ENCODE measurements at regions not wholly inside any gene's neighbourhood (a gene's known extent, or its start where the extent isn't known, plus 50 kb on each side); places are given as distances from the start of the nearest gene placed in this dataset.

GRCh38 chr5:173667702-173668101 lies 51.3 kb upstream of the BOD1 start:
- CTCF ChIA-PET, result interaction anchor here (1.3 kb wide), 1 partner anchor 162 kb away, joined by 3 read pairs; no protein-coding TSS in a partner anchor
- H3K27me3 ChIP-seq (replicated peaks in 2 of 5; ENCODE audit: control insufficient read depth in 4 of 5, insufficient read depth in 5 of 5, low read length in 4 of 5), result no peaks in the 10 kb centered on the region
- no peak for DNase-seq
- 98% methylated on average over 7 of the region's 7 CpGs for WGBS (ENCODE audit: insufficient coverage)
- no peak overlapping the region for H3K27ac ChIP-seq (ENCODE audit: insufficient read depth in 1 of 2, low read depth in 1 of 2, low read length in 2 of 2, poor library complexity in 1 of 2, severe bottlenecking in 2 of 2)
- H3K36me3 ChIP-seq (ENCODE audit: control insufficient read depth in 4 of 4, insufficient read depth in 4 of 4, low read length in 3 of 4), result no peaks in the 10 kb centered on the region
- peaks cover 0 to 5% (median 0%) of the 10 kb centered on the region in 5 experiments for H3K9me3 ChIP-seq (ENCODE audit: control extremely low read depth in 1 of 5, control insufficient read depth in 4 of 5, insufficient read depth in 2 of 5, low read depth in 1 of 5, low read length in 4 of 5)
- peaks cover 10 to 18% (median 11%) of the 10 kb centered on the region in 4 experiments for H3K4me1 ChIP-seq (ENCODE audit: control extremely low read depth in 1 of 4, control insufficient read depth in 4 of 4, insufficient read depth in 4 of 4, low read length in 3 of 4)
- POLR2A ChIA-PET, result no interaction called here
- H3K4me3 ChIP-seq (ENCODE audit: control insufficient read depth in 1 of 7, extremely low read depth in 1 of 7, insufficient read depth in 4 of 7, low read depth in 2 of 7, low read length in 6 of 7), result no peak overlapping the region

DNA sequence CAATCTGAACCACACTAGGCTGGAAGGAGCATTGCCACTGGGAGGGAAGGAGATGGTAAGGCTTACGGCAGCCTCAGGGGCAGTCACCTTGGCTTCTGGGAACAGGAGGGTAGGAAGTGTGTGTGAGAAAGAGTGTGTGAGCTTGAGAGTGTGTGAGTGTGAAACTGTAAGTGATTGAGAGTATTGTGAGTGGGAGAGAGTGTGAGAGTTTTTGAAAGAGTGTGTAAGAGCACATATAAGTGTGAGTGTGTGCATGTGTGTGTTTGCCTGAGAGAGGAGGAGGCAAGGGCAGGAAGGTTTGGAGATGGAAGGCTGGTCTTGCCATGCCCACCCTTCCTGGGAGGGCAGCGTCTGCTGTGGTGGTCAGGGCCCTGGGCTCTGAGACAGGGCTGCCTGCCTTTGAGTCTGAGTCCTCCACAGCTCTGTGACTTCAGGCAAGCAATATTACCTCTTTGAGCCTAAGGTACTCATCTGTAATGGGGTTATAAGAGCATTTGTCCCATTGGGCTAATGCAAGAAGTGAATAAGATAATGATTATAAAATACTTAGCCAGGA lies 51.9 kb upstream of the BOD1 start:
- H3K36me3 ChIP-seq (ENCODE audit: control insufficient read depth in 4 of 4, insufficient read depth in 4 of 4, low read length in 3 of 4), result no peaks in the 10 kb centered on the region
- WGBS (ENCODE audit: insufficient coverage), result 100% methylated on average over 2 of the region's 2 CpGs
- CTCF ChIA-PET, result interaction anchor here (1.3 kb wide), 1 partner anchor 161 kb away, joined by 3 read pairs; no protein-coding TSS in a partner anchor
- no peak overlapping the region for H3K4me3 ChIP-seq (ENCODE audit: control insufficient read depth in 1 of 7, extremely low read depth in 1 of 7, insufficient read depth in 4 of 7, low read depth in 2 of 7, low read length in 6 of 7)
- no peak overlapping the region for H3K27ac ChIP-seq (ENCODE audit: insufficient read depth in 1 of 2, low read depth in 1 of 2, low read length in 2 of 2, poor library complexity in 1 of 2, severe bottlenecking in 2 of 2)
- POLR2A ChIA-PET, result no interaction called here
- no peak for DNase-seq
- peaks cover 0 to 5% (median 0%) of the 10 kb centered on the region in 5 experiments for H3K9me3 ChIP-seq (ENCODE audit: control extremely low read depth in 1 of 5, control insufficient read depth in 4 of 5, insufficient read depth in 2 of 5, low read depth in 1 of 5, low read length in 4 of 5)
- peaks cover 10 to 18% (median 11%) of the 10 kb centered on the region in 4 experiments for H3K4me1 ChIP-seq (ENCODE audit: control extremely low read depth in 1 of 4, control insufficient read depth in 4 of 4, insufficient read depth in 4 of 4, low read length in 3 of 4)
- H3K27me3 ChIP-seq (replicated peaks in 2 of 5; ENCODE audit: control insufficient read depth in 4 of 5, insufficient read depth in 5 of 5, low read length in 4 of 5), result no peaks in the 10 kb centered on the region

GRCh38 chr5:173668910-173669309 lies 52.5 kb upstream of the BOD1 start:
- Histone ChIP-seq H3K36me3 (ENCODE audit: control insufficient read depth in 4 of 4, insufficient read depth in 4 of 4, low read length in 3 of 4) (no peaks in the 10 kb centered on the region), H3K4me3 (ENCODE audit: control insufficient read depth in 1 of 7, extremely low read depth in 1 of 7, insufficient read depth in 4 of 7, low read depth in 2 of 7, low read length in 6 of 7) (no peak overlapping the region), H3K9me3 (ENCODE audit: control extremely low read depth in 1 of 5, control insufficient read depth in 4 of 5, insufficient read depth in 2 of 5, low read depth in 1 of 5, low read length in 4 of 5) (peaks cover 0 to 5% (median 0%) of the 10 kb centered on the region in 5 experiments), H3K4me1 (ENCODE audit: control extremely low read depth in 1 of 4, control insufficient read depth in 4 of 4, insufficient read depth in 4 of 4, low read length in 3 of 4) (peaks cover 5 to 12% (median 7%) of the 10 kb centered on the region in 4 experiments), H3K27ac (ENCODE audit: insufficient read depth in 1 of 2, low read depth in 1 of 2, low read length in 2 of 2, poor library complexity in 1 of 2, severe bottlenecking in 2 of 2) (no peak overlapping the region), H3K27me3 (replicated peaks in 2 of 5; ENCODE audit: control insufficient read depth in 4 of 5, insufficient read depth in 5 of 5, low read length in 4 of 5) (no peaks in the 10 kb centered on the region)
- ChIA-PET POLR2A (interaction anchor here (0.6 kb wide), 1 partner anchor 200 kb away, joined by 3 read pairs; no protein-coding TSS in a partner anchor), CTCF (interaction anchor here (1.2 to 1.3 kb wide), 2 partner anchors 161 to 256 kb away, joined by 3 read pairs; no protein-coding TSS in a partner anchor)
- no peak for DNase-seq
- WGBS (ENCODE audit: insufficient coverage), result 95% methylated on average over 4 of the region's 5 CpGs

GRCh38 chr5:173669483-173669882 lies 53.0 kb upstream of the BOD1 start:
- Histone ChIP-seq H3K9me3 (ENCODE audit: control extremely low read depth in 1 of 5, control insufficient read depth in 4 of 5, insufficient read depth in 2 of 5, low read depth in 1 of 5, low read length in 4 of 5) (peaks cover 0 to 5% (median 0%) of the 10 kb centered on the region in 5 experiments), H3K36me3 (ENCODE audit: control insufficient read depth in 4 of 4, insufficient read depth in 4 of 4, low read length in 3 of 4) (no peaks in the 10 kb centered on the region), H3K27me3 (replicated peaks in 2 of 5; ENCODE audit: control insufficient read depth in 4 of 5, insufficient read depth in 5 of 5, low read length in 4 of 5) (no peaks in the 10 kb centered on the region), H3K27ac (ENCODE audit: insufficient read depth in 1 of 2, low read depth in 1 of 2, low read length in 2 of 2, poor library complexity in 1 of 2, severe bottlenecking in 2 of 2) (no peak overlapping the region), H3K4me3 (ENCODE audit: control insufficient read depth in 1 of 7, extremely low read depth in 1 of 7, insufficient read depth in 4 of 7, low read depth in 2 of 7, low read length in 6 of 7) (no peak overlapping the region), H3K4me1 (ENCODE audit: control extremely low read depth in 1 of 4, control insufficient read depth in 4 of 4, insufficient read depth in 4 of 4, low read length in 3 of 4) (peaks cover 0 to 6% (median 3%) of the 10 kb centered on the region in 4 experiments)
- no peak for DNase-seq
- CTCF ChIA-PET, result interaction anchor here (1.1 to 1.2 kb wide), 2 partner anchors 248 to 256 kb away, joined by 3 read pairs; no protein-coding TSS in a partner anchor
- 90% methylated on average over 3 of the region's 3 CpGs for WGBS (ENCODE audit: insufficient coverage)
- POLR2A ChIA-PET, result interaction anchor here (0.6 kb wide), 1 partner anchor 200 kb away, joined by 3 read pairs; no protein-coding TSS in a partner anchor

DNA sequence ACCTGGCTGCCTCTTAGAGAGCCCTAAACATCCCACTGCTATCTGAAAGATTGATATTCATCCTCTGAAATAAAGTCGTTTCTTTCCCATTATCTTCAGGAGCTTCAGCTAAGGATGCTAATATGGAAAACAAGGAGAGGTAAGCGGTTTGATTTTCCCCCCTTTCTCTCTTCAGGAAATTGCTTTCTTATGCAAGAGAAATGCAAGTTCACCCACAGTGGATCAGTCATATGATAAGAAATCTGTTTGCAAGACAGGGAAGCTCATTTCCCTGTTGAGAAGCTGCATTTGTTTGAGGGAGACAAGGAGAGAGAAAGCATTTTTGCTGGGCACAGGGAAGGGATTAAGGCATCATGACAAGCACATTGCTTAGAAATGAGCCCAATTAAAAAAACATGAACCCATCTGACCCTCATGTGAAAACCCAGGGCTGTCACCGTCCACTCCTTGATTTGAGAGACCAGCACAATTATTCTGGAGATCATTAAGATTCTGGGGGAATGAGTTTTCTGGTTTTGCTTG lies 53.7 kb upstream of the BOD1 start:
- DNase-seq, result no peak

DNA sequence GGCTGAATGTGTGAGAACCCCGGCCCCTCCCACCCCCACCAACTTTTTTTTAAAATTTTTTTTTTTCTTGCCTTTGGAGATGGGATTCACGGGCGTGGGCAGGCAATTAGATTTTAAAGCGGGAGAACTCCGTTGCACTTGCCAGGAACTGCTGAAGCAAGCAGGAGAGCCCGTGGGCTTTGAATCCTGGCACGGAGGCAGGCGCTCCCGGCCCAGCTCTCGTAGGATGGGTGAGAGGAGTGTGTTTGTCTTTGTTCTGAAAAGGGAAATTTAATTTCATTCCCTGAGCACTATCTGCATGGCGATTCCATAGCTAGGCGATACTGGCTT lies 54.3 kb upstream of the BOD1 start:
- Histone ChIP-seq H3K9me3 (ENCODE audit: control extremely low read depth in 1 of 5, control insufficient read depth in 4 of 5, insufficient read depth in 2 of 5, low read depth in 1 of 5, low read length in 4 of 5) (peaks cover 0 to 12% (median 6%) of the 10 kb centered on the region in 5 experiments), H3K4me3 (ENCODE audit: control insufficient read depth in 1 of 7, extremely low read depth in 1 of 7, insufficient read depth in 4 of 7, low read depth in 2 of 7, low read length in 6 of 7) (no peak overlapping the region), H3K27ac (ENCODE audit: insufficient read depth in 1 of 2, low read depth in 1 of 2, low read length in 2 of 2, poor library complexity in 1 of 2, severe bottlenecking in 2 of 2) (no peak overlapping the region), H3K27me3 (replicated peaks in 2 of 5; ENCODE audit: control insufficient read depth in 4 of 5, insufficient read depth in 5 of 5, low read length in 4 of 5) (no peaks in the 10 kb centered on the region), H3K4me1 (ENCODE audit: control extremely low read depth in 1 of 4, control insufficient read depth in 4 of 4, insufficient read depth in 4 of 4, low read length in 3 of 4) (peaks cover 0 to 5% (median 2%) of the 10 kb centered on the region in 4 experiments), H3K36me3 (ENCODE audit: control insufficient read depth in 4 of 4, insufficient read depth in 4 of 4, low read length in 3 of 4) (no peaks in the 10 kb centered on the region)
- ChIA-PET CTCF (interaction anchor here (1.0 to 1.1 kb wide), 2 partner anchors 37 to 246 kb away, joined by 3 read pairs; no protein-coding TSS in a partner anchor), POLR2A (no interaction called here)
- WGBS (ENCODE audit: insufficient coverage), result over 99% methylated on average over 11 of the region's 12 CpGs
- DNase-seq, result no peak

More for the DNA sequence above, 53.7 kb upstream of the BOD1 start:
- ChIA-PET CTCF (interaction anchor here (1.0 to 1.2 kb wide), 3 partner anchors 37 to 255 kb away, joined by 3 read pairs; no protein-coding TSS in a partner anchor), POLR2A (no interaction called here)
- no peaks in the 10 kb centered on the region for H3K36me3 ChIP-seq (ENCODE audit: control insufficient read depth in 4 of 4, insufficient read depth in 4 of 4, low read length in 3 of 4)
- H3K27ac ChIP-seq (ENCODE audit: insufficient read depth in 1 of 2, low read depth in 1 of 2, low read length in 2 of 2, poor library complexity in 1 of 2, severe bottlenecking in 2 of 2), result no peak overlapping the region
- peaks cover 0 to 5% (median 2%) of the 10 kb centered on the region in 4 experiments for H3K4me1 ChIP-seq (ENCODE audit: control extremely low read depth in 1 of 4, control insufficient read depth in 4 of 4, insufficient read depth in 4 of 4, low read length in 3 of 4)
- no peak overlapping the region for H3K4me3 ChIP-seq (ENCODE audit: control insufficient read depth in 1 of 7, extremely low read depth in 1 of 7, insufficient read depth in 4 of 7, low read depth in 2 of 7, low read length in 6 of 7)
- peaks cover 0 to 10% (median 3%) of the 10 kb centered on the region in 5 experiments for H3K9me3 ChIP-seq (ENCODE audit: control extremely low read depth in 1 of 5, control insufficient read depth in 4 of 5, insufficient read depth in 2 of 5, low read depth in 1 of 5, low read length in 4 of 5)
- WGBS (ENCODE audit: insufficient coverage), result 100% methylated on average over 1 of the region's 3 CpGs
- H3K27me3 ChIP-seq (replicated peaks in 2 of 5; ENCODE audit: control insufficient read depth in 4 of 5, insufficient read depth in 5 of 5, low read length in 4 of 5), result no peaks in the 10 kb centered on the region

All from common myeloid progenitor, CD34-positive (primary cell).